Epithelial cell of esophagus (primary cell): ENCODE measurements at regions not wholly inside any gene's neighbourhood (a gene's known extent, or its start where the extent isn't known, plus 50 kb on each side); places are given as distances from the start of the nearest gene placed in this dataset.
A peak's percentile ranks its signal among the peaks of the same experiment; 100 is the strongest.
"Not testable (repeated sequence)": the region's sequence is repeated elsewhere in the genome, so short reads cannot be mapped to it uniquely, and the experiment has no call there.

ENCODE experiments used
- DNase-seq: peaks from one replicate; pipeline ENCODE4 v3.0.0; 2010; ENCODE audit warnings: low read depth
- H3K4me3 ChIP-seq: 2 replicates; pipeline ENCODE4 v1.5.1; 2011; ENCODE audit warnings: mild to moderate bottlenecking, low read length, control low read depth
- TF ChIP-seq, protein P1 (sequence below): IDR thresholded peaks from 2 replicates; pipeline ENCODE4 v1.5.1; 2011; ENCODE audit warnings: low read depth, mild to moderate bottlenecking, low read length, control low read depth, inconsistent platforms; ENCODE audit not compliant: insufficient read depth; ENCODE audit errors: missing control alignments

- TF ChIP-seq, protein P1, sequence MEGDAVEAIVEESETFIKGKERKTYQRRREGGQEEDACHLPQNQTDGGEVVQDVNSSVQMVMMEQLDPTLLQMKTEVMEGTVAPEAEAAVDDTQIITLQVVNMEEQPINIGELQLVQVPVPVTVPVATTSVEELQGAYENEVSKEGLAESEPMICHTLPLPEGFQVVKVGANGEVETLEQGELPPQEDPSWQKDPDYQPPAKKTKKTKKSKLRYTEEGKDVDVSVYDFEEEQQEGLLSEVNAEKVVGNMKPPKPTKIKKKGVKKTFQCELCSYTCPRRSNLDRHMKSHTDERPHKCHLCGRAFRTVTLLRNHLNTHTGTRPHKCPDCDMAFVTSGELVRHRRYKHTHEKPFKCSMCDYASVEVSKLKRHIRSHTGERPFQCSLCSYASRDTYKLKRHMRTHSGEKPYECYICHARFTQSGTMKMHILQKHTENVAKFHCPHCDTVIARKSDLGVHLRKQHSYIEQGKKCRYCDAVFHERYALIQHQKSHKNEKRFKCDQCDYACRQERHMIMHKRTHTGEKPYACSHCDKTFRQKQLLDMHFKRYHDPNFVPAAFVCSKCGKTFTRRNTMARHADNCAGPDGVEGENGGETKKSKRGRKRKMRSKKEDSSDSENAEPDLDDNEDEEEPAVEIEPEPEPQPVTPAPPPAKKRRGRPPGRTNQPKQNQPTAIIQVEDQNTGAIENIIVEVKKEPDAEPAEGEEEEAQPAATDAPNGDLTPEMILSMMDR: no peak
- DNase-seq: no peak
- H3K4me3 ChIP-seq: no peak overlapping the region
Measured at GRCh38 chr2:175418224-175418835, 236.8 kb upstream of the ATP5MC3 start.

DNA sequence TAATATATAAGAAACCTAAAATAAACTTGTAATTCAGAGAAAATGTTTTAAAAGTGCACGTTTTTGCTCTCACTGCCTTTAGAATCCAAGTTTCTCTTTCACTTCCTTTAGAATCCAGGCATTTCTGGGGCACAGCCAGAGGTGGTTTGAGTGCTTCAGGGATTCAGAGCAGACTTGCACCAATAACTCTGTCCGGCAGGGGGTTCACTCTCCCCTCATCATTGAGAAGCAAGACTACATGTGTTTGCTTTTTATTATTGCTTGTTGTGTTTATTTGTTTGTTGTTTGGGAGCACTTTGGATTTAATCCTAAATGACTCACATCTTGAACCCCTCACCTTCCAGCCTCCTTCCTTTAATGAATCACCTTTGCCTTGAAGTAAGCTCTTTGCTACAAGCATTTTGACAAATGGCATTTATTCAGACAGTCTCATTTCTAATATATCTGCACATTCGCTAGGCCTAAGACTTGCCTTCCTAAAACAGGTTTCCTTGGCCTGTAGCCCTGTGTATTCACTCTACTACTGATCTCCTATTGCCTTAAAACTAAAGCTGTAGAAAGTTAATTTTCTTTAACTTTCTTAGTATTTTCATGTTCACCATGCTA, 233.5 kb upstream of the ATP5MC3 start:
- no peak overlapping the region for H3K4me3 ChIP-seq
- peak; percentile 68 for DNase-seq
- TF ChIP-seq, protein P1: peak; percentile 72

DNA sequence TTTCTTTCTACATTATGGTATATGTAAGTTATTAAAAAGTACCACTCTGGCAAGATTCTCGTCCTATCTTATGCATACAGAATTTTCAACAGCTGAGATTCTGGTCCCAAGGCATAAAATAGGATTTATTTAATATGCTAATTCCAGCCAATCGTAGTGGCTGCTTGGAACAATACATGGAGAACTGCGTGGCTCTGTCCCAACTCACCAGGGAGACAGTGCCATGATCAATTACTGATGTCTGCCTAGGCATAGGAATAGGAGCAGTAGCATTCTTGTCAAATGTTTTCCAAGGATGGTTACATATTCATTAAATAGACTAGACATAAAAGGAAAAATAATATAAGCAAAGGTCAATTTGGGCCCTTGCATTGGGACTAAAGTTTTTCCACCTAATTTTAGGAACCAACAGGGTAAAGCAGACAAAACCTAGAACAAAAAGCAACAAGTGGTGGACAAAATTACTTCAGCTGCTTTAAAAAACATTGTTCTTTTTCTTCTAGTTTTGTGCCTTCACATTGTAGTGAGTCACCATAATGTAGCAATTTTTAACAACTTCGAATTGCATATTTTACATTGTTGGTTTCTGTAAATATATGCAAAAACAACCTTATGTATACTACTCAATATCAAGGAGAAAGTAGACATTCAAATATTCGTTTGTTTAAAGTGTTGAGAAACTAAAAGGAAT, 232.8 kb upstream of the ATP5MC3 start:
- TF ChIP-seq, protein P1: no peak
- H3K4me3 ChIP-seq: no peak overlapping the region
- DNase-seq: no peak

DNA sequence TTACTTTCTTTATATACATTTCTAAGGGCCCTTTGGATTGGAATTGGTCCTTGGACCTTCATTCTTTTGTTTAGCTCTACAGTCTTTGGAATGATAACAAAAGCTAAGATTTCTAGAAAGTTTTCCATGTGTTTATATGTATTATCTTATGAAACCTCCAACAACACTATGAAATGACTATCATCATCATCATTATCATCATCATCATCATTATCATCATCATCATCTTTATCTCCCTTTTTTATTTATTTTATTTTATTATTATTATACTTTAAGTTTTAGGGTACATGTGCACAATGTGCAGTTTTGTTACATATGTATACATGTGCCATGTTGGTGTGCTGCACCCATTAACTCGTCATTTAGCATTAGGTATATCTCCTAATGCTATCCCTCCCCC, 229.4 kb upstream of the ATP5MC3 start:
- not testable (repeated sequence) for DNase-seq, H3K4me3 ChIP-seq

DNA sequence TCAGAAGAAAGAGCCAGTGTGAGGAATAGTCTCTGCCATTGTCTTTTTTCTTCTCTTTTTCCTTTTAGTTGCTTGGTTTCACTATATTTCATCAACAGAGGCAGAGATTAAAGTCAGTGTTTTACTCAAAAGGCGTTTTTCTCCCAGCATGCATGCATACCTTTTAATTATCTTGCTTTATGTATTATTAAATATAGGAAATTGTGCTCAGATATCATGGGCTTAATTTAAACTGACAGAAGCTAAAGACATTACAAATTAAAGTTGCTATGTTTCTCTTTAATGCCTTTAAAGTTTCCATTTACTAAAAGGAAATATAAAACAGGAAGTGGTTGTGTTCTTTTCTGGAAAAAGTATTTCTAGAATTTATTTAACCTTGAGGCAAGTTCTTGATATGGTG, 223.3 kb upstream of the ATP5MC3 start:
- no peak for DNase-seq
- no peak overlapping the region for H3K4me3 ChIP-seq
- TF ChIP-seq, protein P1: no peak

DNA sequence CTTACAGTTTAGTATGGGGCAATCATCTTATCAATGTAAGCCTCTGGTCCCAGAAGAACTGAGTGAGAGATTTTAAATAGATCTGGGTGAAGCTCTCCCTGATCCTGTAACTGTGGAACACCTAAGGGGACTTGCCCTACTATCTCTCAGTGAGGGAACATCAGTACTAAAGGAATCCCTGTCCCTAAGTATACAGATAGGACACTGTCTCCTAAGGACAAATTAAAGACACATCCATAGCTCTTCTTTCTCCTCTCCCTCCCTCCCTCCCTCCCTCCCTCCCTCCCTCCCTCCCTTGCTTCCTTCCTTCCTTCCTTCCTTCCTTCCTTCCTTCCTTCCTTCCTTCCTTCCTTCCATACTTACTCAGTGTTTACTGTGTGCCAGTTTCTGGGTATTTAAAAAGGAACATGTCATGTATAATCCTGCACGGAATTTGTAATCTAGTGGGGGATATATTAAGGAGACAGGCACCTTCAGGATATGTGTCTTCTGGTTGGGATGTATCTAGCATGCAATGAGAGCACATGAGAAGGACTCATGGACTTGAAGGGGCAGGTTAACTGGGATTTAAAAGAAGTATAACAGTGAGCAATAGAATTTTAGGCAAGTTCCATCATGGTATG, 222.2 kb upstream of the ATP5MC3 start:
- TF ChIP-seq, protein P1: no peak
- no peak for DNase-seq
- no peak overlapping the region for H3K4me3 ChIP-seq

- TF ChIP-seq, protein P1: no peak
- H3K4me3 ChIP-seq: no peak overlapping the region
- no peak for DNase-seq
Measured at GRCh38 chr2:175402571-175402970, 221.1 kb upstream of the ATP5MC3 start.
